HG03039 (cell line): ENCODE measurements at regions not wholly inside any gene's neighbourhood (a gene's known extent, or its start where the extent isn't known, plus 50 kb on each side); places are given as distances from the start of the nearest gene placed in this dataset.

Experiments
- ATAC-seq: cut with Tn5 transposase; IDR thresholded peaks from one replicate; pipeline ENCODE4 v1.9.1; 2021; ENCODE audit warnings: mild to moderate bottlenecking, moderate library complexity; ENCODE audit not compliant: unreplicated experiment

GRCh38 chr9:105059252-105059651 lies 131.3 kb upstream of the ABCA1 start:
- ATAC-seq = no peak

GRCh38 chr9:105062222-105062855 lies 134.4 kb upstream of the ABCA1 start:
- ATAC-seq = no peak

- no peak for ATAC-seq
Measured at GRCh38 chr9:105064248-105065097, 136.5 kb upstream of the ABCA1 start.

- ATAC-seq = no peak
Measured at GRCh38 chr9:105065098-105066088, 137.4 kb upstream of the ABCA1 start.

- no peak for ATAC-seq
Measured at GRCh38 chr9:105066275-105066865, 138.4 kb upstream of the ABCA1 start.

GRCh38 chr9:105067895-105068580 lies 140.1 kb upstream of the ABCA1 start:
- ATAC-seq = no peak

- ATAC-seq = no peak
Measured at GRCh38 chr9:105069285-105069684, 141.3 kb upstream of the ABCA1 start.

- ATAC-seq = no peak
Measured at GRCh38 chr9:105069696-105070095, 141.7 kb upstream of the ABCA1 start.

- ATAC-seq = no peak
Measured at GRCh38 chr9:105070176-105070575, 142.2 kb upstream of the ABCA1 start.

GRCh38 chr9:105072476-105072875 lies 144.5 kb upstream of the ABCA1 start:
- no peak for ATAC-seq

- ATAC-seq = no peak
Measured at GRCh38 chr9:105073147-105073546, 145.2 kb upstream of the ABCA1 start.

GRCh38 chr9:105074491-105074890 lies 146.5 kb upstream of the ABCA1 start:
- ATAC-seq = no peak

GRCh38 chr9:105076729-105077128 lies 148.8 kb upstream of the ABCA1 start:
- ATAC-seq = no peak

GRCh38 chr9:105079457-105079856 lies 151.5 kb upstream of the ABCA1 start:
- ATAC-seq = no peak

- no peak for ATAC-seq
Measured at GRCh38 chr9:105082843-105083242, 154.9 kb upstream of the ABCA1 start.

GRCh38 chr9:105083256-105083655 lies 155.3 kb upstream of the ABCA1 start:
- no peak for ATAC-seq

- no peak for ATAC-seq
Measured at GRCh38 chr9:105087910-105088898, 156.2 kb upstream of the SLC44A1 start.

GRCh38 chr9:105089874-105090273 lies 154.6 kb upstream of the SLC44A1 start:
- no peak for ATAC-seq

- no peak for ATAC-seq
Measured at GRCh38 chr9:105091004-105091640, 153.3 kb upstream of the SLC44A1 start.
